ENCODE measurements at regions not wholly inside any gene's neighbourhood (a gene's known extent, or its start where the extent isn't known, plus 50 kb on each side); places are given as distances from the start of the nearest gene placed in this dataset.

DNA sequence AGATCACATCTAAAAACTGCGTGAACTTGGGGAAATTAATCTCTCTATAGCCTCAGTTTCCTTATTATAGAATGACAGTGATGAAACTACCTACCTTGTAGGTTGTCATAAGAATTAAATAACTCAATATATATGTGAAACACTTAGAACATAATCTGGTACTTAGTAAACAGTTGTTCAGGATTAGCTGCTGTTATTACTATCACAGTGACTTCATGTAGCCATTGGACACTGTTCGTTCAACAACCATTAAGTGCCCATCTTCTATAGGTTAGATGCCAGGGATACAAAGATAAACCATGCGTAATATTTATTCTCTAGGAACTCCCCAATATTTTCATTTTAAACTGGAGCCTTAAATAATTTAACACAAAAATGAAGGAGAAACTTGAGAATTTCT lies 329.0 kb upstream of the PROK2 start:
- ATAC-seq (ENCODE audit: low FRiP score in 2 of 2) (no peak), DNase-seq (no peak)
- H3K27ac ChIP-seq: no peak overlapping the region
- 97 to 98% methylated on average over 3 of the region's 3 CpGs for WGBS, 2 donors
- H3K36me3 ChIP-seq: no peaks in the 10 kb centered on the region
- no peaks in the 10 kb centered on the region for H3K9me3 ChIP-seq
- TF ChIP-seq, protein P1, sequence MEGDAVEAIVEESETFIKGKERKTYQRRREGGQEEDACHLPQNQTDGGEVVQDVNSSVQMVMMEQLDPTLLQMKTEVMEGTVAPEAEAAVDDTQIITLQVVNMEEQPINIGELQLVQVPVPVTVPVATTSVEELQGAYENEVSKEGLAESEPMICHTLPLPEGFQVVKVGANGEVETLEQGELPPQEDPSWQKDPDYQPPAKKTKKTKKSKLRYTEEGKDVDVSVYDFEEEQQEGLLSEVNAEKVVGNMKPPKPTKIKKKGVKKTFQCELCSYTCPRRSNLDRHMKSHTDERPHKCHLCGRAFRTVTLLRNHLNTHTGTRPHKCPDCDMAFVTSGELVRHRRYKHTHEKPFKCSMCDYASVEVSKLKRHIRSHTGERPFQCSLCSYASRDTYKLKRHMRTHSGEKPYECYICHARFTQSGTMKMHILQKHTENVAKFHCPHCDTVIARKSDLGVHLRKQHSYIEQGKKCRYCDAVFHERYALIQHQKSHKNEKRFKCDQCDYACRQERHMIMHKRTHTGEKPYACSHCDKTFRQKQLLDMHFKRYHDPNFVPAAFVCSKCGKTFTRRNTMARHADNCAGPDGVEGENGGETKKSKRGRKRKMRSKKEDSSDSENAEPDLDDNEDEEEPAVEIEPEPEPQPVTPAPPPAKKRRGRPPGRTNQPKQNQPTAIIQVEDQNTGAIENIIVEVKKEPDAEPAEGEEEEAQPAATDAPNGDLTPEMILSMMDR (IDR thresholded peaks at IDR 0.05): no peak
- no peak for TF ChIP-seq POLR2A (IDR thresholded peaks at IDR 0.05)
- no peak for TF ChIP-seq POLR2AphosphoS5 (IDR thresholded peaks at IDR 0.05)
- H3K27me3 ChIP-seq: no peaks in the 10 kb centered on the region
- peaks cover 0 to 6% (median 0%) of the 10 kb centered on the region in 4 donors for H3K4me1 ChIP-seq
- H3K4me3 ChIP-seq: no peak overlapping the region

DNA sequence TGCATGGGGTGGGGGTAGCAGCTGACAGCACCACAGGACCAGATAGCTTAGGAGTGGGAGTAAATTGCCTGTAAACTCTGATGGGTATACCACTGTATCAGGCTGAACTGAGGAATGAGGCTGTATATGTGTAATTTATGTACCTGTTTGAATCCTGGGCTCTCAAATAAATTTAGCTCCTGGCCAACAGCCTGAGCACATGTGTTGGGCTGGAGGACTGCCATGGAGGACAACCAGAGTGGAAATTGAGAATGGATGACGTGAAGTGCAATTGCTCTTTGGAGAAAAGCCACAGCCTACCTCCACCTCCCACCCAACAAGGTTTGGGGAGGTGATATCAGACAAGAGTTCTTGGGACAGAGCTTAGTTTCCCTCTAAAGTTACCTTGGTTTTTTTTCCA lies 328.6 kb upstream of the PROK2 start:
- ATAC-seq (ENCODE audit: low FRiP score in 2 of 2) (no peak), DNase-seq (no peak)
- no peaks in the 10 kb centered on the region for H3K27me3 ChIP-seq
- no peaks in the 10 kb centered on the region for H3K36me3 ChIP-seq
- H3K27ac ChIP-seq: no peak overlapping the region
- H3K4me3 ChIP-seq: no peak overlapping the region
- H3K9me3 ChIP-seq: no peaks in the 10 kb centered on the region
- WGBS, 2 donors: 59 to 71% methylated on average over 1 of the region's 1 CpG
- peaks cover 0 to 6% (median 0%) of the 10 kb centered on the region in 4 donors for H3K4me1 ChIP-seq
- TF ChIP-seq, protein P1 (IDR thresholded peaks at IDR 0.05): no peak
- no peak for TF ChIP-seq POLR2A (IDR thresholded peaks at IDR 0.05)
- no peak for TF ChIP-seq EP300 (IDR thresholded peaks at IDR 0.05)
- no peak for TF ChIP-seq POLR2AphosphoS5 (IDR thresholded peaks at IDR 0.05)

DNA sequence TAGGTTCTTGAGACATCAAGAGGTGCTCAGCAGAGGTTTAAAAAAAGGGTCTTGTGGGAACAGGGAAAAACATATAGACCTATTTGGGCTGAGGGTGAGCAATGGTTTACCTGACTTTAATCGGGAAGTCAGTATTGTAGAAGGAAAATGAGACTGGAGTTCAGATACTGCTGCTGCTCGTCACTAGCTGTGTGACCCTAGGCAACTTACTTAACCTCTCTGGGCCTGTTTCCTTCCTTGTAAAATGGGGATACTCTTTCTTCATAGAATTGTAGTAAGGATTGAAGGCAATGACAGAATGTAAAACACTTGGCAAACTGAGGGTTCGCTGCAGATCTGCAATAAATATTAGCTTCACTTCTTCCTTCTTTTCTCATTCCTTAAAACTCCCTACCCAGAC lies 327.5 kb upstream of the PROK2 start:
- WGBS, 2 donors: 67 to 84% methylated on average over 3 of the region's 3 CpGs
- no peaks in the 10 kb centered on the region for H3K27me3 ChIP-seq
- no peaks in the 10 kb centered on the region for H3K36me3 ChIP-seq
- no peak overlapping the region for H3K27ac ChIP-seq
- H3K9me3 ChIP-seq: no peaks in the 10 kb centered on the region
- H3K4me1 ChIP-seq: peaks cover 0 to 6% (median 0%) of the 10 kb centered on the region in 4 donors
- DNase-seq: no peak
- TF ChIP-seq, protein P1 (IDR thresholded peaks at IDR 0.05): no peak
- TF ChIP-seq POLR2AphosphoS5 (IDR thresholded peaks at IDR 0.05) (no peak), EP300 (IDR thresholded peaks at IDR 0.05) (no peak), POLR2A (IDR thresholded peaks at IDR 0.05) (no peak)
- no peak overlapping the region for H3K4me3 ChIP-seq
- no peak for ATAC-seq (ENCODE audit: low FRiP score in 2 of 2)

DNA sequence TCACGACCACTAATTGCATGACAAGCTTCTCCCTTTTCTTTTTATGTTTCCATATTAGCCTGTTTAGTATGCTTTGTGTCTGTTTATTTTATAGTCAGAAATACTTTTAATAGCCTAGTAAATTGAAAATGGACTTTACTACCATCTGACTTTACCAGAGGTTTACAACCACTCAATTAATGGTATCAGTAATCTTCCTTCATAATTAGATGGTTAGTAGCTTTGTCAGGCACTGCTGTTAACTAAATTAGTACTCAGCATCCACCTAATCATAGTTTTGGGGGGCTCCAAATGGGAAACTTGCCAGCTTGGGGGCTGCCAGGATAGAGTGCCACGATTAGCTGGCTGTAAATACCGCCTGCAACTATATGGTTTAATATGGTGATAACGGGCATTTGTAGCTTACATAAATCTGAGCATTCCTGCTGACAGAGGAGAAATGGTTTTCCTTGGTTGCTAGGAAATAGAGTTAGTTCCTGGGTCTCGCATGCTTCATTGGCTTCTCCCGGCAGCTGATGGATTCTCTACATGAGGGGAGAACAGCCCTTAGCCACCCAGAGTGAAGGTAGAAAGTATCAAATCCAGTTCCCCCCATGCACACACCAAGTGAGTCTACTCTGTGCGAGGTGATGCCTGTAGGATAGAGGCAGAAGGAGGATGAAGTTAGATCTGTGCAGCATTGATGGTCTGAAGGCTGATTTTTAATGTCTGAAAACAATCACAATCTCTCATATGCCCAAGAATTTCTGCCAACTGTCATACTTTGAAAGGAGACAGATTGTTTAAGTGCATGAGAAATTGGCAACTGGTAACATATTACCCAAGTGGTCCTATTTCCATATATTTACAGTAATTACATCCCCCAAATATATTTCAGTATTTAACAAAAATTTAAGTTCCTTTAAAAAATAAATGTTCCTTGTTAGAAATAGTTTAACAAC lies 326.6 kb upstream of the PROK2 start:
- TF ChIP-seq POLR2AphosphoS5 (IDR thresholded peaks at IDR 0.05) (no peak), POLR2A (IDR thresholded peaks at IDR 0.05) (no peak), EP300 (IDR thresholded peaks at IDR 0.05) (no peak)
- TF ChIP-seq, protein P1 (IDR thresholded peaks at IDR 0.05): no peak
- Histone ChIP-seq H3K4me1 (peaks cover 0 to 6% (median 0%) of the 10 kb centered on the region in 4 donors), H3K36me3 (no peaks in the 10 kb centered on the region), H3K4me3 (no peak overlapping the region), H3K9me3 (no peaks in the 10 kb centered on the region), H3K27ac (no peak overlapping the region), H3K27me3 (no peaks in the 10 kb centered on the region)
- ATAC-seq (ENCODE audit: low FRiP score in 2 of 2): no peak
- DNase-seq: no peak
- WGBS, 2 donors: 80 to 81% methylated on average over 7 of the region's 7 CpGs
